VCaP (cell line): ENCODE measurements at regions not wholly inside any gene's neighbourhood (a gene's known extent, or its start where the extent isn't known, plus 50 kb on each side); places are given as distances from the start of the nearest gene placed in this dataset.

ENCODE experiments used
- H3K27ac ChIP-seq: fragments of 450-650 bp; 2 replicates; pipeline ENCODE4 v1.5.1; 2017
- CTCF ChIP-seq: fragments of 450-650 bp; conservative IDR thresholded peaks from 2 replicates; pipeline ENCODE4 v1.5.1; 2017; ENCODE audit warnings: mild to moderate bottlenecking, moderate library complexity

- H3K27ac ChIP-seq, result no peak overlapping the region
- no peak for TF ChIP-seq CTCF
Observed at GRCh38 chr18:71025505-71026225, 736.8 kb downstream of the SOCS6 start.

- no peak for TF ChIP-seq CTCF
- no peak overlapping the region for H3K27ac ChIP-seq
Observed at GRCh38 chr18:71022389-71022788, 733.5 kb downstream of the SOCS6 start.

GRCh38 chr18:71021030-71021362 is 732.2 kb downstream of the SOCS6 start:
- no peak overlapping the region for H3K27ac ChIP-seq
- no peak for TF ChIP-seq CTCF

- no peak overlapping the region for H3K27ac ChIP-seq
- no peak for TF ChIP-seq CTCF
Observed at GRCh38 chr18:71020342-71021029, 731.6 kb downstream of the SOCS6 start.

GRCh38 chr18:71018816-71019215 is 730.0 kb downstream of the SOCS6 start:
- H3K27ac ChIP-seq, result no peak overlapping the region
- no peak for TF ChIP-seq CTCF

GRCh38 chr18:71012789-71013188 is 723.9 kb downstream of the SOCS6 start:
- TF ChIP-seq CTCF, result no peak
- no peak overlapping the region for H3K27ac ChIP-seq

- no peak overlapping the region for H3K27ac ChIP-seq
- TF ChIP-seq CTCF, result no peak
Observed at GRCh38 chr18:71011389-71011788, 722.5 kb downstream of the SOCS6 start.
